ENCODE measurements at regions not wholly inside any gene's neighbourhood (a gene's known extent, or its start where the extent isn't known, plus 50 kb on each side); places are given as distances from the start of the nearest gene placed in this dataset.

DNA sequence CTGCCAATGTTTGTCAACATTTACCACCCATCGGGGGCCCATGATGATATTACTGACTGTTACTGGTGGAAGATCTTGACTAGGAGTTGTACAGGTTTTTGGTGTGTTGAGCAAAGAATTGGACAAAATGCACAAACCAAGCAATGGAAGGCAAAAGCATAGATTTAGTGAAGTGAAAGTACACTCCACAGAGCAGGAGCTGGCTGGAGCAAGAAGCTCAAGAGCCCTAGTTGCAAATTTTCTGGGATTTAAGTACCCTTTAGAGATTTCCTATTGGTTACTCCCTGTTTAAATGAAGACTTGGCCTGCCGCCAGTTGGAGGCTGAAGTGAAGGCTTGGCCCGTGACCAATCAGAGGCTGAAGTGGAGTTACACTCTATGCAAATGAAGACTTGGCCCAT lies 128.6 kb upstream of the KL start:
- no peak overlapping the region for H3K4me3 Mint-ChIP-seq
- TF ChIP-seq, protein P1, sequence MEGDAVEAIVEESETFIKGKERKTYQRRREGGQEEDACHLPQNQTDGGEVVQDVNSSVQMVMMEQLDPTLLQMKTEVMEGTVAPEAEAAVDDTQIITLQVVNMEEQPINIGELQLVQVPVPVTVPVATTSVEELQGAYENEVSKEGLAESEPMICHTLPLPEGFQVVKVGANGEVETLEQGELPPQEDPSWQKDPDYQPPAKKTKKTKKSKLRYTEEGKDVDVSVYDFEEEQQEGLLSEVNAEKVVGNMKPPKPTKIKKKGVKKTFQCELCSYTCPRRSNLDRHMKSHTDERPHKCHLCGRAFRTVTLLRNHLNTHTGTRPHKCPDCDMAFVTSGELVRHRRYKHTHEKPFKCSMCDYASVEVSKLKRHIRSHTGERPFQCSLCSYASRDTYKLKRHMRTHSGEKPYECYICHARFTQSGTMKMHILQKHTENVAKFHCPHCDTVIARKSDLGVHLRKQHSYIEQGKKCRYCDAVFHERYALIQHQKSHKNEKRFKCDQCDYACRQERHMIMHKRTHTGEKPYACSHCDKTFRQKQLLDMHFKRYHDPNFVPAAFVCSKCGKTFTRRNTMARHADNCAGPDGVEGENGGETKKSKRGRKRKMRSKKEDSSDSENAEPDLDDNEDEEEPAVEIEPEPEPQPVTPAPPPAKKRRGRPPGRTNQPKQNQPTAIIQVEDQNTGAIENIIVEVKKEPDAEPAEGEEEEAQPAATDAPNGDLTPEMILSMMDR (IDR thresholded peaks at IDR 0.05): no peak
- no peaks in the 10 kb centered on the region for H3K4me1 Mint-ChIP-seq
- H3K9me3 Mint-ChIP-seq: peaks cover 17% of the 10 kb centered on the region
- no peaks in the 10 kb centered on the region for H3K36me3 Mint-ChIP-seq (ENCODE audit: low read depth)
- H3K27ac Mint-ChIP-seq: no peak overlapping the region
- H3K27me3 Mint-ChIP-seq (ENCODE audit: low read depth, poor library complexity): peaks cover 5% of the 10 kb centered on the region
- DNase-seq: no peak

DNA sequence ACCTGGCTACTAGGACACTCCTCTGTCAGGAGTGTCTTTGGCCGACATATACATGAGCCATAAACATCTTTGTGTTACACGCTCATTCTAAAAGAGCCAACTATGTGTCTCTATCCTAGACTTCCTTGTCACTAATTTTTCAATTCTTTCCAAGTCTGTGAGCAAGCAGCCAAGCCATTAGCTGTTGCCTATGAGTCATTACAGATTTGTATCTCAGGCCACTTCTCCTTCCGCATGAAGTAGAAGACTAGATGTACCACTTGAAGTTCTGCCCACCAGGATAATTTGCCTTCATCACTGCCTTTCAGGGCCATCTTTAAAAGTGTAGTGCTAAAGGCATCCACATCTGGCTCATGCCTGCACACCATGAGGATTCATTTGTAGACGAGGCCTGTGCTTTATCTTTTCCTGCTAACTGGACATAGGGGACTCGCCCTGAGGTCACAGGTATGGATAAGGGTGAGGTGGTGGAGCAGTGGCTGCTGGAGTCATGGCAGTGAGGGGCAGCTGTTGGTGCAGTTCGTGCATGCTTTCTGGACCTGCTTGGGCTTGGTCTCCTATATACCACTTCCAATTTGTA lies 126.1 kb upstream of the KL start:
- Mint-ChIP-seq H3K36me3 (ENCODE audit: low read depth) (no peaks in the 10 kb centered on the region), H3K9me3 (peaks cover 17% of the 10 kb centered on the region), H3K4me3 (no peak overlapping the region), H3K4me1 (no peaks in the 10 kb centered on the region), H3K27ac (no peak overlapping the region), H3K27me3 (ENCODE audit: low read depth, poor library complexity) (peaks cover 17% of the 10 kb centered on the region)
- TF ChIP-seq, protein P1 (IDR thresholded peaks at IDR 0.05): no peak
- no peak for DNase-seq

DNA sequence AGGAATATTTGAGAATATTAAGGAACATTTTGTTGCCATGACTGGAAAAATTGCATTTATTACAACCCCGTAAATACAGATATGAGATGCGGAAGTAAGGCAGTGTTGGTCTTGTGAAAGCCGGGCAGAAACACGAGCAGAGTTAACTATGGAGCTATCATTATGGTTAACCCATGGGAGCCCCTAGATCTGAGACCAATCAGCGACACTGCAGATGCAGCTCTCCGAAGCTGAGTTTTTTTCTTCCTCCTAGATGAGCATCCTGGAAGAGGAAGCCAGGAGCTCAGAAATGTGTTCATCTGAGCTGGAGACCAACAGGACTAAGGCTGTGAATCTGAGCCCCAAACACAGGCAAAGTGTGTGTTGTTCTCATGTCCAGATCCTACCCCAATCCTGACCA lies 123.0 kb upstream of the KL start:
- no peaks in the 10 kb centered on the region for H3K4me1 Mint-ChIP-seq
- no peaks in the 10 kb centered on the region for H3K36me3 Mint-ChIP-seq (ENCODE audit: low read depth)
- DNase-seq: no peak
- peaks cover 2% of the 10 kb centered on the region for H3K9me3 Mint-ChIP-seq
- H3K4me3 Mint-ChIP-seq: no peak overlapping the region
- no peak overlapping the region for H3K27ac Mint-ChIP-seq
- TF ChIP-seq, protein P1 (IDR thresholded peaks at IDR 0.05): no peak
- peaks cover 21% of the 10 kb centered on the region for H3K27me3 Mint-ChIP-seq (ENCODE audit: low read depth, poor library complexity)

DNA sequence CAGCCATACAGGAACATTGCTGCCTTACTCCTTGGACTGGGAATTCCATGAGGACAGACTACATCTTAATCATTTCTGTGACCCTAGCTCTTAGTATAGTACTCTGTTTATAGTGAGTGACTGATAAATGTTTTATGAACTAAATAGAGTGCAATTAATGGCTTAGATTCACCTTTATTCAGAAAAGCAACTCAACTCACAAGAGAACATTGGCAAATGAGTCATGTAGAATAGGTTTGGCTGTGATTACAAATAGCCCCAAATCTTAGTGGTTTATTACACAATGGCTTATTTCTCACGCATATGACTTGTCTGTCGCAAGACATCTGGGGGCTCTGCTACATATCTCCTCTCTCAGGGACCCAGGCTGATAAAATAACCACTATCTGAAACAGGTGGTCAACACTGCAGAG lies 121.6 kb upstream of the KL start:
- DNase-seq: no peak
- peaks cover 21% of the 10 kb centered on the region for H3K27me3 Mint-ChIP-seq (ENCODE audit: low read depth, poor library complexity)
- no peaks in the 10 kb centered on the region for H3K4me1 Mint-ChIP-seq
- no peak overlapping the region for H3K4me3 Mint-ChIP-seq
- TF ChIP-seq, protein P1 (IDR thresholded peaks at IDR 0.05): no peak
- no peak overlapping the region for H3K27ac Mint-ChIP-seq
- no peaks in the 10 kb centered on the region for H3K9me3 Mint-ChIP-seq
- no peaks in the 10 kb centered on the region for H3K36me3 Mint-ChIP-seq (ENCODE audit: low read depth)

DNA sequence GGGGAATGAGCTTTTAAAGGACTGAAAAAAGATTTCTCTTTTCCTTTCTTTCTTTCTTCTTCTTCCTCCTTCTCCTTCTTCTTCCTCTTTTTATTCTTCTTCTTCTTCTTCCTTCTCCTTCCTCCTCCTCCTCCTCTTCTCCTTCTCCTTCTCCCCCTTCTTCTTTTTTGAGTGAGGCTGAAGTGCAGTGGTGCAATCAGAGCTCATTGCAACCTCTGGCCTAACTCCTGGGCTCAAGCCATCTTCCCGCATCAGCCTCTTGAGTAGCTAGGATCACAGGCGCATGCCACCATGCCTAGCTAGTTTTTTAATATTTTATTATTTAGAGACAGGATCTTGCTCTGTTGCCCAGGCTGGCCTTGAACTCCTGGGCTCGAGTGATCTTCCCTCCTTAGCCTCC lies 120.9 kb upstream of the KL start:
- Mint-ChIP-seq H3K9me3 (no peaks in the 10 kb centered on the region), H3K27ac (no peak overlapping the region), H3K4me1 (no peaks in the 10 kb centered on the region), H3K4me3 (no peak overlapping the region), H3K27me3 (ENCODE audit: low read depth, poor library complexity) (peaks cover 21% of the 10 kb centered on the region), H3K36me3 (ENCODE audit: low read depth) (no peaks in the 10 kb centered on the region)
- DNase-seq: no peak
- TF ChIP-seq, protein P1 (IDR thresholded peaks at IDR 0.05): no peak

DNA sequence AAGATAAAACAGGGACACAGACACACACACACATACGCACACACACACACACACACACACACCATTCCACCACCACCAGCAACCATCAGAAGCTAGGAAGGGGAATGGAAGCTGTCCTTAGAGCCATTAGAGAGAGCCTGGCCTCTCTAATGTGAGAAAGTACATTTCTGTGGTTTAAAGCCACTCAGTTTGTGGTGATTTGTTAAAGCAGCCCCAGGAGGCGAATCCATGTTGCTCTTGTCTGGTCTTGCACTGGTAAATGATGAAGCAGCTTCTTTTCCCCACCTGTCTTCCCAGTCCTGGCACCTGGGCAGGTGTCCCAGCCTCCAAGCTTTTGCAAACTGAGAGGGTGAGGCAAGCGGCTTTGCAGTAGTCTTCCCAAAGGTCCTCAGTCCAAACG lies 118.9 kb upstream of the KL start:
- Mint-ChIP-seq H3K4me1 (no peaks in the 10 kb centered on the region), H3K27me3 (ENCODE audit: low read depth, poor library complexity) (peaks cover 22% of the 10 kb centered on the region), H3K27ac (no peak overlapping the region), H3K9me3 (no peaks in the 10 kb centered on the region), H3K4me3 (no peak overlapping the region), H3K36me3 (ENCODE audit: low read depth) (no peaks in the 10 kb centered on the region)
- TF ChIP-seq, protein P1 (IDR thresholded peaks at IDR 0.05): no peak
- DNase-seq: no peak

All from nephron progenitor cell (in vitro differentiated cells).